CD14-positive monocyte (primary cell): ENCODE measurements at regions not wholly inside any gene's neighbourhood (a gene's known extent, or its start where the extent isn't known, plus 50 kb on each side); places are given as distances from the start of the nearest gene placed in this dataset.

Source experiments
- DNase-seq, 3 donors: peaks; one replicate each; pipeline ENCODE4 v3.0.0-alpha.2; 2011 to 2022
- H2AFZ ChIP-seq: 2 replicates; pipeline ENCODE4 v1.6.0; 2012; ENCODE audit warnings: mild to moderate bottlenecking, low read depth, low read length, inconsistent platforms; ENCODE audit not compliant: insufficient read depth, poor library complexity, severe bottlenecking
- H3K27ac ChIP-seq, 2 donors: 1 replicate in 1 of 2; 2 replicates in 1 of 2; pipeline ENCODE4 v1.5.1; 2012 to 2013; ENCODE audit warnings: low read length in 2 of 2, control low read depth in 1 of 2, inconsistent platforms in 1 of 2, low read depth in 1 of 2, mild to moderate bottlenecking in 1 of 2
- H3K27me3 ChIP-seq, 2 donors: one replicate each; pipeline versions ENCODE4 v1.6.0 to v1.6.1; 2011 to 2013; ENCODE audit warnings: low read length in 2 of 2; ENCODE audit not compliant: control insufficient read depth in 2 of 2, insufficient read depth in 2 of 2
- H3K36me3 ChIP-seq, 2 donors: replicated peaks in 1 of 2; 1 replicate in 1 of 2; 2 replicates in 1 of 2; pipeline versions ENCODE4 v1.5.1 to v1.6.1; 2012 to 2013; ENCODE audit warnings: low read length in 2 of 2, control low read depth in 1 of 2, inconsistent platforms in 1 of 2, mild to moderate bottlenecking in 1 of 2; ENCODE audit not compliant: insufficient read depth in 2 of 2, control insufficient read depth in 1 of 2
- H3K4me1 ChIP-seq, 2 donors: 1 replicate in 1 of 2; 2 replicates in 1 of 2; pipeline versions ENCODE4 v1.5.1 to v1.6.1; 2012 to 2013; ENCODE audit warnings: low read length in 2 of 2, control low read depth in 1 of 2, inconsistent platforms in 1 of 2, mild to moderate bottlenecking in 1 of 2, moderate library complexity in 1 of 2; ENCODE audit not compliant: insufficient read depth in 2 of 2, control insufficient read depth in 1 of 2
- H3K4me2 ChIP-seq: replicated peaks from 2 replicates; pipeline ENCODE3; 2012; ENCODE audit warnings: low read length, moderate library complexity, mild to moderate bottlenecking; ENCODE audit not compliant: poor library complexity, severe bottlenecking; ENCODE audit errors: extremely low read depth
- H3K4me3 ChIP-seq, 3 experiments: fragments of 200-600 bp in 1 of 3; sonication (generic) in 1 of 3; replicated peaks in 1 of 3; 1 replicate in 2 of 3; 2 replicates in 1 of 3; pipeline ENCODE4 v1.5.1; 2011 to 2013; ENCODE audit warnings: low read length in 3 of 3, mild to moderate bottlenecking in 3 of 3, control low read depth in 2 of 3, low read depth in 2 of 3, inconsistent platforms in 1 of 3, moderate library complexity in 1 of 3
- H3K79me2 ChIP-seq: 2 replicates; pipeline ENCODE4 v1.6.0; 2012; ENCODE audit warnings: mild to moderate bottlenecking, control low read depth, inconsistent platforms, low read length, moderate library complexity; ENCODE audit not compliant: insufficient read depth
- H3K9ac ChIP-seq: 2 replicates; pipeline ENCODE4 v1.6.0; 2017; ENCODE audit warnings: low read length, mild to moderate bottlenecking; ENCODE audit not compliant: insufficient read depth, poor library complexity, severe bottlenecking
- H3K9me3 ChIP-seq, 2 donors: replicated peaks in 1 of 2; 1 replicate in 1 of 2; 2 replicates in 1 of 2; pipeline versions ENCODE4 v1.5.1 to v1.6.1; 2012 to 2013; ENCODE audit warnings: low read length in 2 of 2, control low read depth in 1 of 2; ENCODE audit not compliant: control insufficient read depth in 1 of 2, insufficient read depth in 1 of 2
- H4K20me1 ChIP-seq: 2 replicates; pipeline ENCODE4 v1.6.0; 2012; ENCODE audit warnings: mild to moderate bottlenecking, low read length, control low read depth, moderate library complexity; ENCODE audit not compliant: insufficient read depth
- H3K27ac Mint-ChIP-seq, 7 donors: one replicate each; pipeline ENCODE4 v1.8.0; 2020; ENCODE audit warnings: mild to moderate bottlenecking in 7 of 7, mixed read lengths in 7 of 7, moderate library complexity in 6 of 7, inconsistent platforms in 2 of 7
- H3K27me3 Mint-ChIP-seq, 3 donors: one replicate each; pipeline ENCODE4 v1.8.0; 2021 to 2022; ENCODE audit warnings: low read depth in 3 of 3, mild to moderate bottlenecking in 3 of 3, mixed read lengths in 3 of 3, moderate library complexity in 3 of 3, inconsistent platforms in 1 of 3
- H3K36me3 Mint-ChIP-seq, 2 donors: one replicate each; pipeline ENCODE4 v1.8.0; 2020; ENCODE audit warnings: mixed read lengths in 2 of 2, inconsistent platforms in 1 of 2, mild to moderate bottlenecking in 1 of 2
- H3K4me1 Mint-ChIP-seq: one replicate; pipeline ENCODE4 v1.8.0; 2020; ENCODE audit warnings: mild to moderate bottlenecking, mixed read lengths
- H3K4me3 Mint-ChIP-seq, 2 donors: one replicate each; pipeline ENCODE4 v1.8.0; 2020; ENCODE audit warnings: mild to moderate bottlenecking in 2 of 2, mixed read lengths in 2 of 2, moderate library complexity in 1 of 2
- H3K9me3 Mint-ChIP-seq, 7 donors: one replicate each; pipeline ENCODE4 v1.8.0; 2020 to 2022; ENCODE audit warnings: mixed read lengths in 7 of 7, mild to moderate bottlenecking in 6 of 7, moderate library complexity in 6 of 7, inconsistent platforms in 2 of 7
- CTCF ChIP-seq: fragments of 200-600 bp; IDR thresholded peaks from one replicate; pipeline ENCODE4 v1.8.0; 2022; ENCODE audit warnings: antibody characterized with exemption, mild to moderate bottlenecking
- WGBS: methylation state at CpG from one replicate; pipeline ENCODE4 v1.1.5; 2013; ENCODE audit warnings: missing lambda C conversion rate; ENCODE audit not compliant: insufficient coverage; 5-methylcytosine and 5-hydroxymethylcytosine counted together
- intact Hi-C, 2 donors: fragments of 100-400 bp; cut with micrococcal nuclease; formaldehyde crosslinking; loops; one replicate each; pipeline versions ENCODE4 v1.15.0 to v1.15.1; 2023

- Mint-ChIP-seq H3K4me1 (no peaks in the 10 kb centered on the region), H3K36me3 (no peaks in the 10 kb centered on the region), H3K27me3 (peaks cover 0 to 1% (median 0%) of the 10 kb centered on the region in 3 donors), H3K4me3 (no peak overlapping the region), H3K27ac (no peak overlapping the region), H3K9me3 (peaks cover 0 to 6% (median 2%) of the 10 kb centered on the region in 7 donors)
- Histone ChIP-seq H3K27me3 (no peaks in the 10 kb centered on the region), H3K4me2 (no peak overlapping the region), H3K27ac (no peak overlapping the region), H3K79me2 (no peaks in the 10 kb centered on the region), H3K9me3 (peaks cover 0 to 12% of the 10 kb centered on the region in 2 donors), H3K36me3 (no peaks in the 10 kb centered on the region), H3K9ac (no peak overlapping the region), H2AFZ (no peak overlapping the region), H3K4me3 (no peak overlapping the region), H3K4me1 (peaks cover 0 to 6% of the 10 kb centered on the region in 2 donors), H4K20me1 (no peaks in the 10 kb centered on the region)
- intact Hi-C loops = no loop called here
- 93% methylated on average over 4 of the region's 4 CpGs for WGBS
- no peak for TF ChIP-seq CTCF
- DNase-seq = no peak
Measured at GRCh38 chr16:61150351-61150750, 885.9 kb downstream of the CDH8 start.

- Histone ChIP-seq H3K4me3 (no peak overlapping the region), H3K27me3 (no peaks in the 10 kb centered on the region), H3K27ac (no peak overlapping the region), H3K4me1 (peaks cover 0 to 6% of the 10 kb centered on the region in 2 donors), H3K9me3 (peaks cover 0 to 12% of the 10 kb centered on the region in 2 donors), H3K4me2 (no peak overlapping the region), H3K9ac (no peak overlapping the region), H2AFZ (no peak overlapping the region), H4K20me1 (no peaks in the 10 kb centered on the region), H3K79me2 (no peaks in the 10 kb centered on the region), H3K36me3 (no peaks in the 10 kb centered on the region)
- intact Hi-C loops = no loop called here
- 92% methylated on average over 4 of the region's 5 CpGs for WGBS
- no peak overlapping the region for H3K4me3 Mint-ChIP-seq
- no peak for TF ChIP-seq CTCF
- DNase-seq = no peak
- H3K36me3 Mint-ChIP-seq = no peaks in the 10 kb centered on the region
- no peaks in the 10 kb centered on the region for H3K27me3 Mint-ChIP-seq
- no peak overlapping the region for H3K27ac Mint-ChIP-seq
- no peaks in the 10 kb centered on the region for H3K4me1 Mint-ChIP-seq
- peaks cover 0 to 6% (median 2%) of the 10 kb centered on the region in 7 donors for H3K9me3 Mint-ChIP-seq
Measured at GRCh38 chr16:61149709-61150108, 886.5 kb downstream of the CDH8 start.
